Activated naive CD4-positive, alpha-beta T cell treated with anti-CD3 and anti-CD28 coated beads, Interleukin-2, amount 50 U/mL, for 24 hours (primary cell): ENCODE measurements at regions not wholly inside any gene's neighbourhood (a gene's known extent, or its start where the extent isn't known, plus 50 kb on each side); places are given as distances from the start of the nearest gene placed in this dataset.

Source experiments
- H3K27ac Mint-ChIP-seq: one replicate; pipeline ENCODE4 v1.8.0; 2021; ENCODE audit warnings: mild to moderate bottlenecking, mixed read lengths
- H3K27me3 Mint-ChIP-seq: one replicate; pipeline ENCODE4 v1.8.0; 2021; ENCODE audit warnings: mixed read lengths
- H3K36me3 Mint-ChIP-seq: one replicate; pipeline ENCODE4 v1.8.0; 2021; ENCODE audit warnings: mixed read lengths
- H3K4me1 Mint-ChIP-seq: one replicate; pipeline ENCODE4 v1.8.0; 2021; ENCODE audit warnings: mixed read lengths
- H3K4me3 Mint-ChIP-seq: one replicate; pipeline ENCODE4 v1.8.0; 2021; ENCODE audit warnings: mild to moderate bottlenecking, mixed read lengths
- H3K9me3 Mint-ChIP-seq: one replicate; pipeline ENCODE4 v1.8.0; 2021; ENCODE audit warnings: mixed read lengths

GRCh38 chr7:130881799-130882141 lies 147.8 kb upstream of the KLF14 start:
- peaks cover 18% of the 10 kb centered on the region for H3K36me3 Mint-ChIP-seq

GRCh38 chr7:130882396-130882795 lies 148.4 kb upstream of the KLF14 start:
- Mint-ChIP-seq H3K36me3 (peaks cover 18% of the 10 kb centered on the region), H3K27me3 (no peaks in the 10 kb centered on the region), H3K4me1 (peaks cover 48% of the 10 kb centered on the region), H3K4me3 (no peak overlapping the region), H3K9me3 (no peaks in the 10 kb centered on the region), H3K27ac (peak overlapping the region; percentile 12)

More at GRCh38 chr7:130881799-130882141, 147.8 kb upstream of the KLF14 start:
- Mint-ChIP-seq H3K27me3 (no peaks in the 10 kb centered on the region), H3K27ac (peak overlapping the region; percentile 82), H3K4me3 (no peak overlapping the region), H3K4me1 (peaks cover 48% of the 10 kb centered on the region), H3K9me3 (no peaks in the 10 kb centered on the region)

GRCh38 chr7:130883928-130884327 lies 149.9 kb upstream of the KLF14 start:
- H3K27me3 Mint-ChIP-seq = no peaks in the 10 kb centered on the region
- H3K9me3 Mint-ChIP-seq = no peaks in the 10 kb centered on the region
- H3K4me3 Mint-ChIP-seq = no peak overlapping the region
- peaks cover 22% of the 10 kb centered on the region for H3K36me3 Mint-ChIP-seq
- H3K27ac Mint-ChIP-seq = no peak overlapping the region
- H3K4me1 Mint-ChIP-seq = peaks cover 54% of the 10 kb centered on the region

GRCh38 chr7:130884437-130885417 lies 150.7 kb upstream of the KLF14 start:
- Mint-ChIP-seq H3K27me3 (no peaks in the 10 kb centered on the region), H3K4me3 (no peak overlapping the region), H3K9me3 (no peaks in the 10 kb centered on the region), H3K27ac (peak overlapping the region; percentile 80), H3K4me1 (peaks cover 54% of the 10 kb centered on the region), H3K36me3 (peaks cover 20% of the 10 kb centered on the region)

GRCh38 chr7:130886438-130887135 lies 152.6 kb upstream of the KLF14 start:
- Mint-ChIP-seq H3K4me3 (no peak overlapping the region), H3K36me3 (peaks cover 24% of the 10 kb centered on the region), H3K4me1 (peaks cover 56% of the 10 kb centered on the region), H3K9me3 (no peaks in the 10 kb centered on the region), H3K27ac (peak overlapping the region; percentile 86), H3K27me3 (no peaks in the 10 kb centered on the region)

GRCh38 chr7:130887182-130887956 lies 153.4 kb upstream of the KLF14 start:
- Mint-ChIP-seq H3K4me3 (no peak overlapping the region), H3K4me1 (peaks cover 51% of the 10 kb centered on the region), H3K9me3 (no peaks in the 10 kb centered on the region), H3K36me3 (peaks cover 24% of the 10 kb centered on the region), H3K27me3 (no peaks in the 10 kb centered on the region), H3K27ac (peak overlapping the region; percentile 86)

- Mint-ChIP-seq H3K4me1 (peaks cover 53% of the 10 kb centered on the region), H3K27me3 (no peaks in the 10 kb centered on the region), H3K4me3 (no peak overlapping the region), H3K27ac (peak overlapping the region; percentile 83), H3K36me3 (peaks cover 27% of the 10 kb centered on the region), H3K9me3 (no peaks in the 10 kb centered on the region)
Observed at GRCh38 chr7:130887957-130888371, 154.0 kb upstream of the KLF14 start.

GRCh38 chr7:130888468-130888867 lies 154.5 kb upstream of the KLF14 start:
- H3K27ac Mint-ChIP-seq = peak overlapping the region; percentile 83
- peaks cover 27% of the 10 kb centered on the region for H3K36me3 Mint-ChIP-seq
- H3K4me1 Mint-ChIP-seq = peaks cover 55% of the 10 kb centered on the region
- H3K9me3 Mint-ChIP-seq = no peaks in the 10 kb centered on the region
- no peak overlapping the region for H3K4me3 Mint-ChIP-seq
- no peaks in the 10 kb centered on the region for H3K27me3 Mint-ChIP-seq

- H3K36me3 Mint-ChIP-seq = peaks cover 33% of the 10 kb centered on the region
- peaks cover 63% of the 10 kb centered on the region for H3K4me1 Mint-ChIP-seq
- no peaks in the 10 kb centered on the region for H3K27me3 Mint-ChIP-seq
- H3K9me3 Mint-ChIP-seq = no peaks in the 10 kb centered on the region
- H3K27ac Mint-ChIP-seq = peak overlapping the region; percentile 77
- H3K4me3 Mint-ChIP-seq = no peak overlapping the region
Observed at GRCh38 chr7:130890176-130891020, 156.4 kb upstream of the KLF14 start.

- H3K4me3 Mint-ChIP-seq = no peak overlapping the region
- peaks cover 39% of the 10 kb centered on the region for H3K36me3 Mint-ChIP-seq
- H3K27me3 Mint-ChIP-seq = no peaks in the 10 kb centered on the region
- no peak overlapping the region for H3K27ac Mint-ChIP-seq
- no peaks in the 10 kb centered on the region for H3K9me3 Mint-ChIP-seq
- peaks cover 72% of the 10 kb centered on the region for H3K4me1 Mint-ChIP-seq
Observed at GRCh38 chr7:130891254-130892094, 157.5 kb upstream of the KLF14 start.

- H3K4me1 Mint-ChIP-seq = peaks cover 77% of the 10 kb centered on the region
- H3K36me3 Mint-ChIP-seq = peaks cover 37% of the 10 kb centered on the region
- H3K27ac Mint-ChIP-seq = peak overlapping the region; percentile 84
- no peaks in the 10 kb centered on the region for H3K27me3 Mint-ChIP-seq
- H3K4me3 Mint-ChIP-seq = peak overlapping the region; percentile 41
- no peaks in the 10 kb centered on the region for H3K9me3 Mint-ChIP-seq
Observed at GRCh38 chr7:130893441-130893894, 159.5 kb upstream of the KLF14 start.

- Mint-ChIP-seq H3K36me3 (peaks cover 37% of the 10 kb centered on the region), H3K4me1 (peaks cover 76% of the 10 kb centered on the region), H3K9me3 (no peaks in the 10 kb centered on the region), H3K4me3 (peak overlapping the region; percentile 41), H3K27me3 (no peaks in the 10 kb centered on the region), H3K27ac (peak overlapping the region; percentile 93)
Observed at GRCh38 chr7:130894146-130894908, 160.3 kb upstream of the KLF14 start.

- peaks cover 82% of the 10 kb centered on the region for H3K4me1 Mint-ChIP-seq
- peak overlapping the region; percentile 71 for H3K4me3 Mint-ChIP-seq
- no peaks in the 10 kb centered on the region for H3K27me3 Mint-ChIP-seq
- H3K27ac Mint-ChIP-seq = peak overlapping the region; percentile 93
- H3K9me3 Mint-ChIP-seq = no peaks in the 10 kb centered on the region
- H3K36me3 Mint-ChIP-seq = peaks cover 45% of the 10 kb centered on the region
Observed at GRCh38 chr7:130894909-130895750, 161.1 kb upstream of the KLF14 start.
